Retinal pigment epithelial cell (primary cell): ENCODE measurements at regions not wholly inside any gene's neighbourhood (a gene's known extent, or its start where the extent isn't known, plus 50 kb on each side); places are given as distances from the start of the nearest gene placed in this dataset.
"Not testable (repeated sequence)": the region's sequence is repeated elsewhere in the genome, so short reads cannot be mapped to it uniquely, and the experiment has no call there.

Experiments
- DNase-seq: peaks from one replicate; pipeline ENCODE4 v3.0.0-alpha.2; 2010; ENCODE audit warnings: low read depth
- H3K4me3 ChIP-seq: 2 replicates; pipeline ENCODE4 v1.5.1; 2011; ENCODE audit warnings: mild to moderate bottlenecking, low read length, control low read depth, moderate library complexity
- CTCF ChIP-seq: conservative IDR thresholded peaks from 2 replicates; pipeline ENCODE4 v1.5.1; 2011; ENCODE audit warnings: low read depth, low read length, control low read depth, inconsistent platforms

- DNase-seq: no peak
- no peak for TF ChIP-seq CTCF
- no peak overlapping the region for H3K4me3 ChIP-seq
Observed at GRCh38 chr5:14025569-14026286, 81.2 kb upstream of the DNAH5 start.

GRCh38 chr5:14022971-14023370 lies 78.5 kb upstream of the DNAH5 start:
- no peak for DNase-seq
- no peak for TF ChIP-seq CTCF
- no peak overlapping the region for H3K4me3 ChIP-seq

DNA sequence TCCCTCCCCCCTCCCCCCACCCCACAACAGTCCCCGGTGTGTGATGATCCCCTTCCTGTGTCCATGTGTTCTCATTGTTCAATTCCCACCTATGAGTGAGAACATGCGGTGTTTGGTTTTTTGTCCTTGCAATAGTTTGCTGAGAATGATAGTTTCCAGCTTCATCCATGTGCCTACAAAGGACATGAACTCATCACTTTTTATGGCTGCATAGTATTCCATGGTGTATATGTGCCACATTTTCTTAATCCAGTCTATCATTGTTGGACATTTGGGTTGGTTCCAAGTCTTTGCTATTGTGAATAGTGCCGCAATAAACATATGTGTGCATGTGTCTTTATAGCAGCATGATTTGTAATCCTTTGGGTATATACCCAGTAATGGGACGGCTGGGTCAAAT lies 76.5 kb upstream of the DNAH5 start:
- not testable (repeated sequence) for H3K4me3 ChIP-seq, DNase-seq

DNA sequence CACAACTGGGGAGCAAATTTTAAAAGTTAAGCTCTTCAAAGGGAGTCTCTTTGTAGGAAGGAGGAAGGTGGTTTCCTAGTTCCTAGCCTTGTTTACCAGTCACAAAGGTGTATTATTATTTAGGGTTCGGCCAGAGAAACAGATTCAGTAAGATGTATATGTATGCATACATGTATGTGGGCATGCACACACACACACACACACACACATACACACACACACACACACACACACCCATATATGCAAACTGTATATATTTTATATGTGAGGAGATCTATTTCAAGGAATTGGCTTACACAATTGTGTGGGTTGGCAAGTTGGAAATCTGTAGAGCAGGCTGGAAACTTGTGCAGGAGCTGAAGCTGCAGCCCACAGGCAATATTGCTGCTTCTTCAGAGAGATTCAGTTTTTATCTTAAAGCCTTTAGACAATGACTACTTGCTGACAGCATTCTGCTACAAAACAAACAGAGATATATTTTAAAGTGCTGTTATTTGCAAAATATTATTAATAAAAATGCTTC lies 75.3 kb upstream of the DNAH5 start:
- DNase-seq: no peak
- TF ChIP-seq CTCF: no peak
- no peak overlapping the region for H3K4me3 ChIP-seq

DNA sequence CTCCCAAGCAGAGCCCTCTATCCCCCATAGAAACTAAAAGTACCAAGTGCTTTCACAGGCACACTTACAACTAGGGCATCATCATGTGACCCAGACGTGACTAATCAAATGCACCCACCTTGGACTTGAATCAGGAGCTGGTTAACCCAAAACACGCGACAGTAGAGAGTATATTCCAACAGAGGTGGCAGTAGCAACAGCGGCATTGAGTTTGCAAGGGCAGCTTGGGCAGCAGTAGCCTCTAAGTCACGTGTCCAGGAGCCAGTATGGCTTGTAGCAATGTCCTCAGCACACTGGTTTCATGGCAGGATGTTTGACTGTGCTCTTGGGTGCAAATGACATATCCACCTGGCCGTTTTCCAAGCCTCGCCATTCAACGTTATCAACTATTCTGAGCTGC lies 73.4 kb upstream of the DNAH5 start:
- TF ChIP-seq CTCF: no peak
- no peak for DNase-seq
- no peak overlapping the region for H3K4me3 ChIP-seq

GRCh38 chr5:14016549-14016948 lies 72.1 kb upstream of the DNAH5 start:
- no peak for DNase-seq

More at GRCh38 chr5:14016549-14016948, 72.1 kb upstream of the DNAH5 start:
- no peak for TF ChIP-seq CTCF
- no peak overlapping the region for H3K4me3 ChIP-seq
